ENCODE measurements at regions not wholly inside any gene's neighbourhood (a gene's known extent, or its start where the extent isn't known, plus 50 kb on each side); places are given as distances from the start of the nearest gene placed in this dataset.
"Not testable (repeated sequence)": the region's sequence is repeated elsewhere in the genome, so short reads cannot be mapped to it uniquely, and the experiment has no call there.

DNA sequence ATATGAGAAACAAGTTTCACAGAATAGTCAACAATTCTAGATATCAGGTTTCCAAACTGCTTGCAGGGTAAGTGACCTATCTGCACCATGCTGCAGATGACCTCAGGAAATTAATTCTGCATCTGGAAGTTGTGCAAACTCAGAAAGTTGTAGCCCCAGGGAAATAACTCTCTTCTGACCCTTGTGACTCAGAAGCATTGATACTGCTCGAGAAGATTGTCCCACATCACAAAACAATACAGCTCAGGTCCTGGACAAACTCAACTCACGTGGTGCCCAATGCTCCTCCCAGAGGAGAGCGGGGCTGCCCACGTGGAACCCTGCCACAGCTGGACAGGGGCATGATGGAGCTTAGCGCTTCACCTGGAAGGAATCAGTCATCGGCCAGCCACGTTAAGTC, 221.9 kb upstream of the LRRC61 start:
- H3K27me3 ChIP-seq; DNase-seq; H3K4me1 ChIP-seq; H3K9me3 ChIP-seq; intact Hi-C loops (cut with DNase I); H3K9ac ChIP-seq (ENCODE audit: low read depth in 2 of 2, low read length in 2 of 2); H3K36me3 ChIP-seq; H3K27ac ChIP-seq; H3K4me3 ChIP-seq: not testable (repeated sequence)

DNA sequence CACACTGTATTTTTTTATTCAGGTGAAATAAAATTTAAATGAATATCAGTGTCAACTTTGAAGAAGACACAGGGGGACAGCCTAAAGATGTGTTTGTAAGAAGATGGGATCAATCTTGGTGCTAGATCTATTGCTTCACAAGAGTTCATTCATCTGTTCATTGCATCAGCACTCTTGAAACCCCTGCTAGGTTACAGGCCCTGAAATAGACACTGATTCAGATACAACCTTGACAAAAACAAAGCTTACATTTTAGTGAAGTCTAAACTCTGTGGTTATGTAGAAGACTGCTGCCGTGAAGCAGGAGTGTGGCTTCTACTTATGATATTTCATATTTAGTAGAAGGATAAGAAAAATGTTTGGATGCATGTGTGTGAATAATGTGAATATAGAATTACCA, 215.9 kb upstream of the LRRC61 start:
- H3K36me3 ChIP-seq; H3K9me3 ChIP-seq; H3K4me3 ChIP-seq; H3K27me3 ChIP-seq; DNase-seq; H3K9ac ChIP-seq (ENCODE audit: low read depth in 2 of 2, low read length in 2 of 2); intact Hi-C loops (cut with DNase I); H3K4me1 ChIP-seq; H3K27ac ChIP-seq: not testable (repeated sequence)

DNA sequence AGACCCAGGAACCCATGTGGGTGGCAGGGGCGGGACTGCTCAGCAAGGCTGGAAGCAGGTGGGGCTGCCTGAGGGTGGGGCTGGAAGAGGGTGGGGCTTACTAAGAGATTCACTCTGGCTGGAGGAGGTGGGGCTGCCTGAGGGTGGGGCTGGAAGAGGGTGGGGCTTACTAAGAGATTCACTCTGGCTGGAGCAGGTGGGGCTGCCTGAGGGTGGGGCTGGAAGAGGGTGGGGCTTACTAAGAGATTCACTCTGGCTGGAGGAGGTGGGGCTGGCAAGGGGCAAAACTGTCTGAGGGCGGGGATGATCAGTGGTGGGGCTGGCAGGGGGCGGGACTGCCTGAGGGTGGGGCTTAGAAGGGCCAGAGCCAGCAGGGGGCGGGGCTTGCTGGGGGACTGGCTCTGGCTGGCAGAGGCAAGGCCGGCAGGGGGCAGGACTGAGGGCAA, 212.8 kb upstream of the LRRC61 start:
- H3K4me3 ChIP-seq; H3K27me3 ChIP-seq; H3K9me3 ChIP-seq; H3K36me3 ChIP-seq; intact Hi-C loops (cut with DNase I); H3K4me1 ChIP-seq; H3K9ac ChIP-seq (ENCODE audit: low read depth in 2 of 2, low read length in 2 of 2); H3K27ac ChIP-seq: not testable (repeated sequence)
- DNase-seq = peak; percentile 51

DNA sequence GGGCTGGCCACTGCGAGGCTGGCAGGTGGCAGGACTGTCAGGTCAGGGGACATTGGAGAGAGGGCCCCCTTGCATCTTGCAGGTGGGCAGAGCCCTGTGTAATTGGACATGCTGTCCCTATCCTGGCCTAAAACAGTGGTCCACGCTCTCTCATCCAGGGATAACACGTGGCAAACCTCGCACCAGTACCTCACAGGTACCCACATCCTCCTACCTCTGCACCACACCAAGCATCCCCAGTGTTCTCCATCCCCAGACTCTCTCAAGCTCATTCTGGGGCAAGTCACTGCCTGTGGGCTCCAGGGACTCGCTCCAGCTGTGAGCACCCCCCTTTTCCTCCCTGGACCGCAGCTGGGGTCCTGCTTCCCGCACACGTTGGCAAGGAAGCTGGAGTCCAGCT, 212.3 kb upstream of the LRRC61 start:
- H3K9me3 ChIP-seq; H3K4me3 ChIP-seq; H3K36me3 ChIP-seq; H3K9ac ChIP-seq (ENCODE audit: low read depth in 2 of 2, low read length in 2 of 2); H3K27me3 ChIP-seq; DNase-seq; H3K27ac ChIP-seq; H3K4me1 ChIP-seq; intact Hi-C loops (cut with DNase I): not testable (repeated sequence)

DNA sequence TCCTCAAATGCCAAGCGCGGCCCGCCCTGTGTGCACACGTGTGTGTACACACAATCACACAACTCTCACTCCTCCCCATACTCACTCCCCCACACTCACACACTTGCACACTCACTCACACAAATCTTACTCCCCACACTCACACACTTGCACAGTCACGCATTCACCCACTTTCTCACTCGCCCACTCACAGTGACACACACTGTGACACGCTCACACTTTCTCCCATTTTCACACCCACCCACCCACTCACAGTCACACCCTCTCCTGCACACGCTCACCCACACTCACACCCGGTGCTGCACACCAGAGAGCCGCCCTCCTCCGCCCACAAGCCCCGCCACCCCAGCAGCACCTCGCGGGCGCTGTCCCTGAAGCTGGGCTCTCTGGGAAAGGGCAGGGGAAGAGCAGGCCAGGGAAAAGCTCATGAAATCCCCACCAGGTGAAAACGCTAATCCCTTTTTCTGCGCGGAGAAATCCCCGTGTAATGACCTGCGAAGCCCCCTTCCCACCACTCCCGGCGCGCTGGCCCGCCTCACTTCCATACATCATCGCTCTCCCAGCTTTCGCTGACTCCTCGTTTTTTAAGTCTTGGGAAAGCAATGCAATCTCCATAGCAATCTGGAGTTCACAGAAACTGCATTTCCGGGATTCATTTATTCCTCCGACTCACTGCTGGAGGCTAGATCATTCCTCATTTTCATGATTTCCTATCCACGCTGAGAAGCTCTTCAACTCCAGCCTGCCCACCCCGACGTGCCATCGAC, 211.6 kb upstream of the LRRC61 start:
- H3K9me3 ChIP-seq; DNase-seq; intact Hi-C loops (cut with DNase I); H3K4me3 ChIP-seq; H3K9ac ChIP-seq (ENCODE audit: low read depth in 2 of 2, low read length in 2 of 2); H3K27ac ChIP-seq; H3K36me3 ChIP-seq; H3K27me3 ChIP-seq; H3K4me1 ChIP-seq: not testable (repeated sequence)

DNA sequence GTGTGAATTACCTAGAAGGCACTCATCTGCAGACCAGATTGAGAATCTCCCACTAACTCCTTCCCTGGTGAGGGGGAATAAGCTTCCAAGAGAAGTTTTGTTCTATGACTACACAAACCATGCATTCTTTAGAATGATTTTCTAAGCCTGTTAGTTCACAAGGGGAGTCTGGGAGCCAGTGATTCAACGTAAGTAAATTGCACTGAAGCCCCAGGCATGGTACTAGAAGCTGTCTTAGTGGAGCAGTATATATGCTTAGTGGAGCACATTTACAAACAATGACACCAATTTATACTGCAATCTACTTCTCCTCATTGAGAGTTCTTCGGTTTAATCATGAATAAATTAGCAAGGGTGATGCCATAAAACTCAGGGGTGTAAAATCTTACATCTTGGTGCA, 209.9 kb upstream of the LRRC61 start:
- H3K4me3 ChIP-seq; H3K9ac ChIP-seq (ENCODE audit: low read depth in 2 of 2, low read length in 2 of 2); H3K27me3 ChIP-seq; H3K36me3 ChIP-seq; H3K27ac ChIP-seq; H3K9me3 ChIP-seq; H3K4me1 ChIP-seq; DNase-seq; intact Hi-C loops (cut with DNase I): not testable (repeated sequence)

DNA sequence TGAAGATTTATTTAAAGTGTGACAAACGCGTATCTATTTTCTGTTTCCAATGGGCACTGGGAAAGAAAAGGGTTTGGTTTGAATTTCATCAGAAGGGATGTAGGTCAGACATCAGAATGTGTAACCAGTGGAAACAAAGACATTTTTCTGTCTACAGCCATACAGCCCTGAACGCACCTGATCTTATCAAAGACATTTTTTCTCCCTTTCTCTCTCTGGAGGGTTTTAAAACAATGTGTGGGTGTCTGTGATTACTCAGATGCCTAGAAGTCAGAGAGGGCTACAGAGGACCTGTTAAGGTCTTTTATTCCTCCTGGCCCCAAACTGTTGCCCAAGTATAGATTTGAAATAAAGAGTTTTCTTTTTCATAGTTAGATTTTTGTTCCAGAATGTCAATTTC, 208.6 kb upstream of the LRRC61 start:
- H3K4me3 ChIP-seq; H3K9ac ChIP-seq (ENCODE audit: low read depth in 2 of 2, low read length in 2 of 2); H3K9me3 ChIP-seq; H3K4me1 ChIP-seq; H3K27ac ChIP-seq; H3K27me3 ChIP-seq; H3K36me3 ChIP-seq; DNase-seq; intact Hi-C loops (cut with DNase I): not testable (repeated sequence)

DNA sequence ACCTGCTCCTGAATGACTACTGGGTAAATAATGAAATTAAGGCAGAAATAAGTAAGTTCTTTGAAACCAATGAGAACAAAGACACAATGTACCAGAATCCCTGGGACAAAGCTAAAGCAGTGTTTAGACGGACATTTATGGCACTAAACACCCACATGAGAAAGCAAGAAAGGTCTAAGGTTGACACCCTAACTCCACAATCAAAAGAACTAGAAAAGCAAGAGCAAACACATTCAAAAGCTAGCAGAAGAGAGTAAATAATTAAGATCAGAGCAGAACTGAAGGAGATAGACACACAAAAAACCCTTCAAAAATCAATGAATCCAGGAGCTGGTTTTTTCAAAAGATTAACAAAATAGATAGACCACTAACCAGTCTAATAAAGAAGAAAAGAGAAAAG, 203.2 kb upstream of the LRRC61 start:
- intact Hi-C loops (cut with DNase I); H3K27me3 ChIP-seq; H3K36me3 ChIP-seq; DNase-seq; H3K9me3 ChIP-seq; H3K4me1 ChIP-seq; H3K9ac ChIP-seq (ENCODE audit: low read depth in 2 of 2, low read length in 2 of 2); H3K27ac ChIP-seq; H3K4me3 ChIP-seq: not testable (repeated sequence)

DNA sequence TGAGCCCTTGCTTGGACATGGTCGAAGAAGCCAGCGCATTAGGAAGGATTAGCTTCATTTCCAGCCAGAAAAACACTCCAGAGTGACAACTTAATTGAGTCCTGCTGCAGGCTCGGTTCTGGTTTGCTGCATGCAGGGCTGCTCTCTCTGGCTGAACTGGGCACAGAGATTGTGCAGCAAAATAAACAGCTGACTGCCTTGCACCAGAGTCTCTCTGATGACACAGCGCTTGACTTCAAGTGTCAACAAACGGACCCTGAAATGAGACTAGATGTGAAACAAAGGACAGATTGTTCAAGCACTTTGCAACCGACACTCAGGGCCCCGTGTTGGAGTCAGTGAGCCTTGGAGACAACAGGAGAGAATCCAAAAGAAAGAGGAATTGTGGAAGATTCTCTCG, 197.3 kb upstream of the LRRC61 start:
- H3K9ac ChIP-seq (ENCODE audit: low read depth in 2 of 2, low read length in 2 of 2); DNase-seq; intact Hi-C loops (cut with DNase I); H3K27me3 ChIP-seq; H3K9me3 ChIP-seq; H3K36me3 ChIP-seq; H3K4me3 ChIP-seq; H3K27ac ChIP-seq; H3K4me1 ChIP-seq: not testable (repeated sequence)

DNA sequence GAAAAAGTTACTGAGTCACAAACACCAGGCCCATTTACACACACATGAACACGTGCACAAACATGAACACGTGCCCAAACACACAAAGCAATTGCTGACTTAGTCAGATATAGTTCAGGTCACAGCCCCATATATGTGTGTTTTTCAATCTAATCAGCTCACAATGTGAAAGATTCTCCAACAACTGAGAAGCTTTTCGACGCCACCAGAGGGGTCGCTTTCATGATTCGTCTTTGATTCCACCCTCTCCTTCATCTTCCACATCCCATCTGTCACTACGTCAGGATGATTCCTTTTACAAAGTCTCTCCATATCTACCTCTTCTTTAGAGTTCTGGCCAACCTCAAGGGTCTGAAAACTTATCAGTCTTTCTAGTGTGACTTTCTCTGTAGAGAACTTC, 188.7 kb upstream of the LRRC61 start:
- H3K9me3 ChIP-seq; H3K27me3 ChIP-seq; DNase-seq; H3K9ac ChIP-seq (ENCODE audit: low read depth in 2 of 2, low read length in 2 of 2); H3K36me3 ChIP-seq; H3K4me1 ChIP-seq; H3K4me3 ChIP-seq; H3K27ac ChIP-seq; intact Hi-C loops (cut with DNase I): not testable (repeated sequence)

DNA sequence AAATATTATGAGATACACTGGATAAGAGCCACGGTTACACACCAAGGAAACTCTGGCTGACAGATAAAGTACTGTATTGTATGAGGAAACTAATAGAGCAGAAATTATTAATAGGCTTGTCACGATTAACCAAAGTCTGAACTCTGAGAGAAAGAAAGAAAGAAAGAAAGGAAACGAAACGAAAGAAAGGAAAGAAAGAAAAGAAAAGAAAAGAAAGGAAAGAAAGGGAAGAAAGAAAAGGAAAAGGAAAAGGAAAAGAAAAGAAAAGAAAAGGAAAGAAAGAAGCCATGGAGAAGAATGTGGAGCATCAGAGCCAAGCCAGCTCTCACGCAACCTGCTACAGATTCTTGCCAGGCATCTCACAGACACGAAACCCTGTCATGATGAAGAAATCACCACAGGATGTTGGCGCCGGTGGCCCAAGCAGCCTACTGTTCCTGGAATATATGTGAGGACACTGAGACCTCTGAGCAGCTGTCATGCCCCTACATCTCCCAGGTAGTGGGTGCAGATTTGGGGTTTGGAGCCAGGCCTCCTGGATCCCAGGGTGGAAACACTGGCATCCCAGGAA, 187.4 kb upstream of the LRRC61 start:
- H3K9me3 ChIP-seq; H3K4me1 ChIP-seq; H3K4me3 ChIP-seq; H3K9ac ChIP-seq (ENCODE audit: low read depth in 2 of 2, low read length in 2 of 2); intact Hi-C loops (cut with DNase I); H3K27me3 ChIP-seq; H3K36me3 ChIP-seq; DNase-seq; H3K27ac ChIP-seq: not testable (repeated sequence)

DNA sequence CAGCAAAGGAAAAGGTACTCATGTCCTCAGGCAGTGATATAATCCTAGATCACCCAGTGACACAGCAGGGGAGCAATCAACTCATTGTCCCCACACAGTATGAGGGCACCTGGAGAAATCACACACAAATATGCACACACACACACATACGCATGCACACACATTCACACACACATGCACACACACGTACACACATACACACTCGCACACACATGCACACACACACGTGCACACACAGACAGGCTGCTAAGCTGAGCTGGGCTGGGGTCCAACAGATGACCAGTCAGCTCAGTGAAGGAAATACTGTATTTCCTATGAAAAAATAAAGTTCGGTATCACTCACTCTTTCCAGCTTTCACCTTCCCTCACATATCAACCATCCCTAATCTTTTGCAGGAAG, 183.3 kb upstream of the LRRC61 start:
- H3K9ac ChIP-seq (ENCODE audit: low read depth in 2 of 2, low read length in 2 of 2); H3K27me3 ChIP-seq; H3K36me3 ChIP-seq; H3K4me3 ChIP-seq; H3K9me3 ChIP-seq; intact Hi-C loops (cut with DNase I); H3K27ac ChIP-seq; DNase-seq; H3K4me1 ChIP-seq: not testable (repeated sequence)

DNA sequence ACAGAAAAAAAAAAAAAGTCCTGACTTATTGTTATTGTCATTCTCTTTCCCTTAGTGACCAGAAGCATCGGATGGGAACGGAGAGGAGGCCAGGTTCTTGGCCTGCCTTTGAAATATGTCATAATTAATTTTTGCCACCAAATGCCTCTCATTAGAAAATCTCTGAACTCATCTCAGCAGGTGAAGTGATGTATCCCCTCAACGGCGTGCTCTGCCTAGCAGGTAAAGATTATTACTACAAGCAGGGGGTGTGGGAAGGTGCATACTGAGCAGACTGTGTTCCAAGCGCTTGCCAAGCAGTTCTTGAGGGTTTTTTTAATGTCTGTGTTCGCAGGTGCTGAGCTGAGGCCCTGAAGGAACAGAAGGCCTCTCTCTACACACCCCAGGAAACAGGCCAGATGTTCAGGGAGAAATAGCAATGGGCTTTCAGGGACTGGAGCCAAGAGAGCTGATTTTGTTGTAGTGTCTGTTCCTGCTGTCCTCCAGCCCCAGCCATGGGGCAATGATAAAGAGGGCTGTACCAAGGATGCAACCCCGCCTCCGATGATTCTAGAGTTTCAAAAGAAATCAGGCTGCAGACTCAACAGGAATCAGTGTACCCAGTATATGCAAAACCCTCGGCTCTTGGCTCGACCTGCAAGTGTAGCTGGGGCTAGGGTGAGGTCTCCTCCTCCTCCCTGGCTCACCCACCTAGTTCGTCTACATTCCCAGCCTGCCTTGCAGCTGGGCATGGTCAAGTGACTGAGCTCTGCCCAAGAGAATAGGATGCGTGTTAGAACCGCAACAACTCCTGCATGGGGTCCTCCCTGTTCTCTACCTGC, 181.4 kb upstream of the LRRC61 start:
- H3K27me3 ChIP-seq; intact Hi-C loops (cut with DNase I); H3K36me3 ChIP-seq; H3K9ac ChIP-seq (ENCODE audit: low read depth in 2 of 2, low read length in 2 of 2); H3K9me3 ChIP-seq; DNase-seq; H3K27ac ChIP-seq; H3K4me1 ChIP-seq; H3K4me3 ChIP-seq: not testable (repeated sequence)
